ENCODE measurements at regions not wholly inside any gene's neighbourhood (a gene's known extent, or its start where the extent isn't known, plus 50 kb on each side); places are given as distances from the start of the nearest gene placed in this dataset.

- DNase-seq, result no peak
Observed at GRCh38 chr6:109315341-109316110, 66.7 kb downstream of the CD164 start.

GRCh38 chr6:109314313-109314712 lies 68.0 kb downstream of the CD164 start:
- no peak for DNase-seq

- no peak for DNase-seq
Observed at GRCh38 chr6:109313139-109313538, 69.1 kb downstream of the CD164 start.

DNA sequence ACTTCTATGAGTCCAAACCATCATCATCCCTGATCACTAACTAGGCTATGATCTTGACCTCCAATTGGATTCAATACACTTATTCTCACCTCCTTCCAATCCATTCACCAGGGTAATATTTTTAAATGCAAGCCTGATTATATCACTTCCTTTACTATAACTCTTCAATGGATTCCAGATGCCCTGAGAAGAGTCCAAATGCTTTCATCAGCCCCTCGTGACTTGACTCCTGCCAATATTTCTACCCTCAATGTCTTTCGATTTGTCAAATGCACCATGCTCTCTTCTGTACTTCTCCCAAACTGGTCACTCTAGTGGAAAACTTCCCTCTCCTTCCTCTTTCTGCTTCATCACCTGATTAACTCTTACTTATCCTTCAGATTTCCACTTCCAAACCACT lies 70.8 kb downstream of the CD164 start:
- DNase-seq, result no peak

- no peak for DNase-seq
Observed at GRCh38 chr6:109309917-109310316, 72.3 kb downstream of the CD164 start.

DNA sequence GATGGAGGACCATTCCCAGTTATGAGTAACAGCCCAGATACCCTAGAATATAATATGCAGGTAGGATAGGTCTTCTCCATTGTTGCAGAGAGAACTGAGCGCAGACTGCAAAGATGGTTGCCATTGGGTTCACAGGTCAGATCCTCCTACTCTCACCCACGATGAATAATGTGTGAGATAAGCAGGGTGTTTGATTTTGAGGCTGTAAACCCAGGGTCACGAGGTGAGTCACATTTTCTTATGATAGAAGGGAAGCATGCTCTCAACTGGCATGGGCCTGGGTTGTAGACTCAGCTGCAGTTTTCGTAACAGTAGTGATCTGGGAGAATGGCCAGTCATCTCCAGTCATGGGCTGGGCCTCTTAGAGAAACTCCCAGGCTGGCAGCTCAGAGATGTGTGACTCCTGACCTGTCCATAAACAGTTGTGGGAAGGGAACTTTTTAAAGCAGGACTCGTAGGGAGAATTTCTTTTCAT lies 74.2 kb downstream of the CD164 start:
- no peak for DNase-seq

DNA sequence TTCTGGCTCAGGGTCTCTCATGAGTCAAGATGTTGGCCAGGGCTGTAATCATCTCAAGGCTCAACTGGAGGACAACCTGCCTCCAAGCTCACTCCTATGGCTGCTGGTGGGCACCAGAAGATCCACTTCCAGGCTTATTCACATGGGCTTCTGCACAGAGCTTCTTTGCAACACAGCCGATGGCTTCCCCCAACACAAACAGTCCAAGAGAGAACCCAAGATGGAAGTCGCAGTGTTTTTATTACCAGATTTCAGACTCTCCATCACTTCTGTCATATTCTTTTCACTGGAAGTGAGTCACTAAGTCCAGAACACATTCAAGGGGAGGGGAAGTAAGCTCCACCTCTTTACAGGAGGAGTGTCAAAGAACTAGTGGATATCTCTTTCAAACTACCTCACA lies 75.5 kb downstream of the CD164 start:
- DNase-seq, result no peak

- no peak for DNase-seq
Observed at GRCh38 chr6:109305028-109305427, 77.2 kb downstream of the CD164 start.

DNA sequence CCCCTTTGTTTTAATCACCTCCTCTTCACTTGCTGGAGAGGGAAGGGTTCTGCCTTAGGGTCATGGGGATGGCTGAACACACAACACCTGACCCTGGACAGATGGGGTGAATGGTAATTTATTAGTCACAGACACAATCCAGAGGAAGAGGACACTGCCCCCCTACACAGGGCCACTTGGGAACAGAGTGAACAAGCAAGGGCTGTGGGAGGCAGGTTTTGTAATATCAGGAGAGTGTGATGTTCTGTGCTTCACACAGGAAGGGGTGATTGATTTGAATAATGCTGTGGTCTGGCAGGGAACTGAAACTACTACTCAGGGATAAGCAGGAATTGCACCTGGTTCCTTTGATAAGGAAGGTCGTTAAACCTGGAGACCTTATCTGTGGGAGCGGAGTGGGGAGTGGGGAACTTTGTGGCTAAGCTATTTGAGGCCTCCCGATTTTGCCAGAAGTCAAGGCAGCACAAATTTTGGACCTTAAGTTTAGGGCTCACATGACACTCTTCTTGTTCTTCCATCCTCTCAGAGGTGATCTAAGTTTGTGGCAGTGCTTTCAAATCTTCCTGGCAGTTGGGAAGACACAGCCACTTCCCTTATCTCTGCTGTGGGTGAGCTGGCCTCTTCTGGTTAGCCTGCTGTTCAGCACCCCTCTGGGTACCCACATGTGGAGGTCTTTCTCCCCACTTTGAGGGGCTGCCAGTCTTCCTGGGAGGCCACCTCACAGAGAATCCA lies 77.8 kb downstream of the CD164 start:
- DNase-seq, result no peak

DNA sequence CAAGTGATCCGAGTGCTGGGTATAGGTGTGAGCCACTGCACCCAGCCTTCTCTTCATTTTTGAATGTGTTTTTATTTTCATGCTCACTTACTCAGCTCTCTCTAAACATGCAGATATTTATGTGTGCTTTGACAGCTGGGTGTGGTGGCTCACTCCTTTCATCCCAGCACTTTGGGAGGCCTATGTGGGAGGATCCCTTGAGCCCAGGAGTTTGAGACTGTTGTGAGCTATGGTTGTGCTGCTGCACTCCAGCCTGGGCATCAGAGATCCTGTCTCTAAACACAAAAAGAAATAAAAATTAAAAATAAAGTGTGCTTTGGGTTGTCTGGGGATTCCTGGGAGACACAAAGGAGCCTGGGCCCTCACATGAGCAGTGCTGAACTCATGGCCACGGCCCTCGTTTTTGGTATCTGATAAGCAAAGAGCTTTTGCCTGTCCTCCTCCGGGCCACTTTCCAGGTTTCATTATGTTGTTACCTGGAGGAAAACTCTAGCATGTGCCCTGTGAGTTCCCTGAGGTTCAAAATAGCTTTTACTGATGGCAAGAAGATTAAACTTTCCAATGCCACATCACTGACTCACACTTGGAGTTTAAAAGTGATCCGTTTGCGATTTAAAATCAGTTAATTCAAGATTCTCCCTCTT lies 78.5 kb downstream of the CD164 start:
- no peak for DNase-seq

- no peak for DNase-seq
Observed at GRCh38 chr6:109303164-109303563, 79.1 kb downstream of the CD164 start.

GRCh38 chr6:109302176-109302575 lies 80.1 kb downstream of the CD164 start:
- no peak for DNase-seq

DNA sequence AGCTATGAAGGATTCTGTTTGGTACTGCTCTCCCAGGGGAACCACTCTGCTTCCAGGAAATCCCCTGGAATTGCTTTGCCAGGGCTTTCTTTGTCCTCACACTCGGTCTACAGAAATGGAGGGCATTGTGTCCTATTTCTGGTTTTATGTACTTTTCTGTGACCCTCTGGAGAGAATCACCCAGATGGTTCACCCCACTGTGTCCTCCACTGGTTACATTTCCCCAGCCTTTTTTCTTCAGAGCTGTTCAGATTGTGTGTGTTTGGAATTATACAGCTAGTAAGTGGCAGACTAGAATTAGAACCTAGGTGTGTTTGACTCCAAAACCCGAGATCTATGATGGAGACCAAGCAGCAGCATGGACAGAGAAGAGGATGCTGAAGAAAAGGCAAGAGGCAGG lies 80.8 kb downstream of the CD164 start:
- DNase-seq, result no peak

- DNase-seq, result no peak
Observed at GRCh38 chr6:109300874-109301273, 81.4 kb downstream of the CD164 start.

DNA sequence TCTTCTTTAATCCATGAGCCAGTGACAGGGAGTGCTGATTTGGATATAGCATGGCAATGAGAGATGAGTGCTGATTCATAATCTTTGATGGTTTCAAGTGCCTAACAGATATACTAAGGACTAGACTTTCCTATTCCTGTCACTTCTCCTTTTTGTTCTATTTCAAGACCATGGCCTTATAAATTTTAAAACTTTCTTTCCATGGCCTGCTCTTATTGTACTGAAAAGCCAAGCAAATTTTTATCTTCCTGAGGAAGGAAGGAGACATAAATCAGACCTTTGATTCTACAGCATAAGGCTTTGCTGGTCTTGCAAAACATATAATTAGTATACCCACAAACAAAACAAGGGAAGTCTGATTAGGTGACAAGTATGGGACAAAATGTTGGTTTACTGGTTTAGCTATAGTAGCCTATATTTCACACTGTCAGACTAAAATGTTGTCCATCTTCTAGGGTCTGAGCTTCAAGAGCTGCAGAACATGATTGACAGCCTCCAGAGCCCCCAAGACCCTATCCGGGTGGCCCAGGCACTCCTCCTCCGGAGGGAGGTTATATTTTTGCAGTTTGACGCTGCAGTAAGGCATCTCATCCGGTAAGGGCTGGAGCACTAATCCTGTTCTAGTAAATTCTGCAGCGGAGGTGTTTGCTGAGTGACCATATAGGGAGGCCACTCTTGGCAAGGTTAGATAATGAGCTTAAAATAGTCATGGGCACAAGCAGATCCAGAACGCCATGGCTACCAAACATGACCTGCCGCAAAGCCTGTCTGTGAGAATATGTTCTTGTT lies 82.3 kb downstream of the CD164 start:
- DNase-seq, result no peak

GRCh38 chr6:109299265-109299607 lies 83.0 kb downstream of the CD164 start:
- no peak for DNase-seq

GRCh38 chr6:109298605-109299264 lies 83.5 kb downstream of the CD164 start:
- DNase-seq, result no peak

- no peak for DNase-seq
Observed at GRCh38 chr6:109297406-109298110, 84.7 kb downstream of the CD164 start.

GRCh38 chr6:109296971-109297372 lies 85.3 kb downstream of the CD164 start:
- no peak for DNase-seq

DNA sequence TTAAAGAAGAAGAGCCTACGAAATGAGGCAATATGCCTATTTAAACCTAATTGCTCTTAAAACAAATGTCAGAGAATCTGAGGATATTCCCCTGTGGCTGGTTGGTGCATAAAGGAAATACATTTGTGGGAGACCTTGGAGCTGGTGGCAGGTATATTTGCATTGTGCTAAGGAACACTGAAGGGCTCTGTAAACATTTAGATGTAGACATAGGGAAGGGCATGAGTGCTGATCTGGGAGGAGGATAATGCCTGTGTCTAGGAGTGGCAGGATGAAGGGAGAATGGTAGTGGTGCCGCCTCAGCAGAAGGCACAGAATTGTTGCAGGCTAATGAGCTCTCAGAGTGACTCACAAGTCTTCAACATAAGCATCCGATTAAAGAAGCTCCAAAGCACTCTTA lies 85.8 kb downstream of the CD164 start:
- peak; percentile 18 for DNase-seq

- no peak for DNase-seq
Observed at GRCh38 chr6:109295774-109296156, 86.5 kb downstream of the CD164 start.
